Stimulated activated naive CD8-positive, alpha-beta T cell treated with anti-CD3 and anti-CD28 coated beads, Interleukin-15, Interleukin-2, amounts not matched to agents 100 U/mL and 50 U/mL, for 24 hours (primary cell): ENCODE measurements at regions not wholly inside any gene's neighbourhood (a gene's known extent, or its start where the extent isn't known, plus 50 kb on each side); places are given as distances from the start of the nearest gene placed in this dataset.

Experiments used
- ATAC-seq: fragments of 150-1000 bp; cut with Tn5 transposase; one replicate; pipeline ENCODE4 v1.10.0; 2021
- DNase-seq: peaks from one replicate; pipeline ENCODE4 v3.0.0; 2021

- DNase-seq (no peak), ATAC-seq (peak; percentile 36)
These were observed 204.1 kb upstream of the NLRP1 start for GRCh38 chr17:5788266-5788900.

- no peak for DNase-seq
- no peak for ATAC-seq
These were observed 205.2 kb upstream of the NLRP1 start for GRCh38 chr17:5789528-5789927.

- DNase-seq: no peak
- no peak for ATAC-seq
These were observed 208.8 kb upstream of the NLRP1 start for GRCh38 chr17:5793157-5793556.

GRCh38 chr17:5793899-5794298 is 209.6 kb upstream of the NLRP1 start:
- ATAC-seq (no peak), DNase-seq (no peak)

- DNase-seq: no peak
- ATAC-seq: no peak
These were observed 210.1 kb upstream of the NLRP1 start for GRCh38 chr17:5794385-5794784.

- ATAC-seq (no peak), DNase-seq (no peak)
These were observed 210.7 kb upstream of the NLRP1 start for GRCh38 chr17:5794881-5795506.

GRCh38 chr17:5797447-5798050 is 213.2 kb upstream of the NLRP1 start:
- ATAC-seq: no peak
- DNase-seq: no peak

- DNase-seq: no peak
- ATAC-seq: no peak
These were observed 213.8 kb upstream of the NLRP1 start for GRCh38 chr17:5798094-5798493.

GRCh38 chr17:5800131-5800530 is 215.8 kb upstream of the NLRP1 start:
- DNase-seq: no peak

GRCh38 chr17:5800646-5801045 is 216.3 kb upstream of the NLRP1 start:
- DNase-seq (no peak), ATAC-seq (no peak)

More at GRCh38 chr17:5800131-5800530, 215.8 kb upstream of the NLRP1 start:
- ATAC-seq: no peak

- DNase-seq (no peak), ATAC-seq (no peak)
These were observed 219.9 kb upstream of the NLRP1 start for GRCh38 chr17:5804251-5804650.

GRCh38 chr17:5809056-5809455 is 224.7 kb upstream of the NLRP1 start:
- no peak for DNase-seq
- ATAC-seq: no peak

- ATAC-seq (no peak), DNase-seq (no peak)
These were observed 225.4 kb upstream of the NLRP1 start for GRCh38 chr17:5809580-5810188.

- ATAC-seq: no peak
- no peak for DNase-seq
These were observed 228.3 kb upstream of the NLRP1 start for GRCh38 chr17:5812590-5812989.

GRCh38 chr17:5813357-5813756 is 229.0 kb upstream of the NLRP1 start:
- no peak for ATAC-seq
- no peak for DNase-seq

- ATAC-seq (no peak), DNase-seq (no peak)
These were observed 231.1 kb upstream of the NLRP1 start for GRCh38 chr17:5815396-5815795.

GRCh38 chr17:5816491-5817070 is 232.3 kb upstream of the NLRP1 start:
- ATAC-seq (no peak), DNase-seq (no peak)

GRCh38 chr17:5817475-5818395 is 233.4 kb upstream of the NLRP1 start:
- no peak for ATAC-seq

GRCh38 chr17:5819396-5819795 is 235.1 kb upstream of the NLRP1 start:
- no peak for ATAC-seq
- DNase-seq: no peak

More at GRCh38 chr17:5817475-5818395, 233.4 kb upstream of the NLRP1 start:
- no peak for DNase-seq

GRCh38 chr17:5819921-5820685 is 235.8 kb upstream of the NLRP1 start:
- ATAC-seq: no peak

More at GRCh38 chr17:5819921-5820685, 235.8 kb upstream of the NLRP1 start:
- no peak for DNase-seq
